H1 (cell line): ENCODE measurements at regions not wholly inside any gene's neighbourhood (a gene's known extent, or its start where the extent isn't known, plus 50 kb on each side); places are given as distances from the start of the nearest gene placed in this dataset.

Source experiments
- POLR2AphosphoS5 ChIP-seq: IDR thresholded peaks from 2 replicates; pipeline ENCODE4 v1.6.1; 2011; ENCODE audit warnings: low read depth, low read length
- SIN3A ChIP-seq, 2 experiments: IDR thresholded peaks in 1 of 2; conservative IDR thresholded peaks in 1 of 2; 2 replicates each; pipeline ENCODE4 v1.6.1; 2011 to 2012; ENCODE audit warnings: low read length in 2 of 2, improper control_type of control experiment in 1 of 2, low read depth in 1 of 2, mild to moderate bottlenecking in 1 of 2

GRCh38 chr15:69941706-69942495, 155.8 kb downstream of the TLE3 start:
- TF ChIP-seq POLR2AphosphoS5 (no peak), SIN3A (conservative IDR thresholded peaks at IDR 0.05 in 1 of 2, IDR thresholded peaks at IDR 0.05 in 1 of 2; ENCODE audit: low read depth in 1 of 2, low read length in 2 of 2) (no peak)
